Bronchial epithelial cell (primary cell): ENCODE measurements at regions not wholly inside any gene's neighbourhood (a gene's known extent, or its start where the extent isn't known, plus 50 kb on each side); places are given as distances from the start of the nearest gene placed in this dataset.

Experiments used
- DNase-seq: peaks from one replicate; pipeline ENCODE4 v3.0.0-alpha.2; 2010; ENCODE audit warnings: low read depth
- FAIRE-seq: peaks from 2 replicates; lab custom pipeline; 2011; peaks lifted over from hg19 to GRCh38; lab: Jason Lieb, UNC
- H3K27me3 ChIP-seq: 2 replicates; pipeline ENCODE4 v1.5.1; 2011; ENCODE audit warnings: low read length; ENCODE audit not compliant: control insufficient read depth, insufficient read depth
- H3K36me3 ChIP-seq: 2 replicates; pipeline ENCODE4 v1.5.1; 2011; ENCODE audit warnings: low read length; ENCODE audit not compliant: control insufficient read depth, insufficient read depth
- H3K4me3 ChIP-seq: 2 replicates; pipeline ENCODE4 v1.5.1; 2011; ENCODE audit warnings: mild to moderate bottlenecking, low read depth, low read length, control low read depth
- CTCF ChIP-seq: IDR thresholded peaks from 2 replicates; pipeline ENCODE4 v1.5.1; 2011; ENCODE audit warnings: mild to moderate bottlenecking, moderate library complexity, low read length, control low read depth, inconsistent platforms; ENCODE audit not compliant: insufficient read depth, severe bottlenecking

DNA sequence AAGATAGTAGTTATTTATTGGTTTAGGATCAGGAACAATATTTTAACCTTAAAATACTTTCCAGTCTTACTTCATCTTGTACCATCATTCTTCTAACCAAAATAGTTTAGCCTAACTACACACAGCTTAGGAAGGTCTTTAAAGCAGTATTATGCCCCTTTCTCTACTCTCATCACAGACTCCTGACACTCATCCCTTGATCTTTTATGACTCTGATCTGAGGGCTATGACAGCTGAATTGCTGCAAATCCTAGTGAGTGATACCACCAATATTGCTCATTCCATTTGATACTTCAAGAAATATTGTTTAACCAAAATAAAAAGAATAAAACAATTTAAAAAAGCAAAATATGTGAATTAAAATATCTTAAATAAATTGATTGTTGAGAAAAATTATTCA lies 746.6 kb upstream of the ACO1 start:
- FAIRE-seq (no peak), DNase-seq (no peak)
- no peak overlapping the region for H3K4me3 ChIP-seq

DNA sequence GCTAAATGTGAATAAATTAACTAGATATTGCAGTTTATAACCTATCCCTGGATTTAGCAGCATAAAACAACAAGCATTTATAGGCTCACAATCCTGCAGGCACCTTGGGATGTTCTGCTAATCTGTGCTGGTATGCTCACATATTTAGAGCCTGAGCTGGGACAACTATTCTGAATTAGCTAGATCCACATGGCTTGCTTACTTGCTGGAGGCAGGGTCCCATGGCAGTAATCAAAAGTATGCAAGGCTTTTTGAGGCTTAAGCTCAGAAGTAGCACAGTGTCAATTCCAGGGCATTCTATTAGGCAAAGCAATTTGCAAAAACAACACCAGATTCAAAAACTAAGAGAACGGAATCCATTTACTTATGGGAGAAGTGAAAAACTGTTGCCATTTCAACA lies 745.0 kb upstream of the ACO1 start:
- Histone ChIP-seq H3K36me3 (no peaks in the 10 kb centered on the region), H3K4me3 (no peak overlapping the region), H3K27me3 (no peaks in the 10 kb centered on the region)
- DNase-seq (no peak), FAIRE-seq (no peak)
- no peak for TF ChIP-seq CTCF

More for the DNA sequence above, 746.6 kb upstream of the ACO1 start:
- H3K27me3 ChIP-seq, result no peaks in the 10 kb centered on the region
- no peak for TF ChIP-seq CTCF
- H3K36me3 ChIP-seq, result no peaks in the 10 kb centered on the region

- no peak for FAIRE-seq
Observed at GRCh38 chr9:31669311-31669710, 715.1 kb upstream of the ACO1 start.

DNA sequence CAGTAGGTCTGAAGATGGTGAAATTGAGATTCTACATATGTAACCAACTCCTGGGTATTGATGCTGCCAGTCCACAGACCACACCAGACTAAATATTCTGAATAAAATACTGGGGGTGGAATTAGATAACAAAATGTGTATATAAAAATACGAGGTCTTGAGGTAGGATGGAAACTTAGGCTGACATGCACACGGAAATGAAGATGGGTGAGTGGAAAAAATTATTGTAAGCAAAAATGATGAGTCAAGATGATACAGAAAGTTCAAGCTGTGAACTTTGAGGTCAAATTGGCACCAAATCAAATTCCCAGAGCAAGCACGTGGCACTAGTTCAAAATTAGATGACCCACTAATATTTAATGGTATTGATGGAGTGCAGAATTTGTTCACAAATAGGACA lies 713.4 kb upstream of the ACO1 start:
- no peak for TF ChIP-seq CTCF
- H3K36me3 ChIP-seq, result no peaks in the 10 kb centered on the region
- no peak for DNase-seq
- FAIRE-seq, result no peak
- no peak overlapping the region for H3K4me3 ChIP-seq
- H3K27me3 ChIP-seq, result no peaks in the 10 kb centered on the region

More at GRCh38 chr9:31669311-31669710, 715.1 kb upstream of the ACO1 start:
- Histone ChIP-seq H3K27me3 (no peaks in the 10 kb centered on the region), H3K4me3 (no peak overlapping the region), H3K36me3 (no peaks in the 10 kb centered on the region)
- DNase-seq, result no peak
- no peak for TF ChIP-seq CTCF

DNA sequence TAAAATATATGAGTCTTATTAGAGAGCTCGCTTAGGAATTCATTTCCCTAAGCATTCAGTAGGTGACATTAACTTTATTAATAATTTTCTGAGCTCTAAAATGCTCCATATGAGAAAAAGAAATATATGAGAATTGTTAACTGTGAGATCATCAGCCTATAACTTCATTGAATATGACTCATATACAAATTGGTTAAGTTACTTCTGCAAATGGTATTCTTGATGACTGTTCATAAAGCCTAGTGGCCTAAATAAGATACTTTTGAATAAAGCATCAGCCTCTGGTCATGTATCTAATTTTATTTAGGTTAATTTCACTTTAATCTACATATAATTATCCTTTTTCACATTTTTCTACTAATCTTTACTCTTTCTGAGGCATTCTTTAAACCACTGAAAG lies 710.2 kb upstream of the ACO1 start:
- FAIRE-seq (no peak), DNase-seq (peak; percentile 70)
- Histone ChIP-seq H3K4me3 (no peak overlapping the region), H3K36me3 (no peaks in the 10 kb centered on the region), H3K27me3 (no peaks in the 10 kb centered on the region)
- TF ChIP-seq CTCF, result no peak

DNA sequence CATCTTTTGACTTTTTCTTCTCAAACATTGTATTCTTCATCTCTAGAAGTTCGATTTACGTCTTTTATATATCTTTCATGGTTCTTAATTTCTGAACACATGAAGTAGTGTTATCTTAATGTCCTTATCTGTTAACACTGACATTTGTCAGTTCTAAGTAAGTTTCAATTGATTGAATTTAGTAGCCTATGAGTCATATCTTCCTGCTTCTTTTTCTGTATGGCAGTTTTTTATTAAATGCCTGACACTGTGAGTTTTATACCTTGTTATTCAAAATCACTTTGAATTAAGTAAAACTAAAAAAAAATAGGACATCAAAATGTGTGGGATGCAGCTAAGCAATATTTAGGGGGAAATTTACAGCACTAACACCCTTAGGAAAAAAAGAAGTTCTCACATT lies 707.0 kb upstream of the ACO1 start:
- DNase-seq, result peak; percentile 19
- no peak for FAIRE-seq
- TF ChIP-seq CTCF, result no peak
- Histone ChIP-seq H3K36me3 (no peaks in the 10 kb centered on the region), H3K27me3 (no peaks in the 10 kb centered on the region), H3K4me3 (no peak overlapping the region)
